ENCODE measurements at regions not wholly inside any gene's neighbourhood (a gene's known extent, or its start where the extent isn't known, plus 50 kb on each side); places are given as distances from the start of the nearest gene placed in this dataset.

GRCh38 chr2:103130857-103131256 is 369.0 kb downstream of the TMEM182 start:
- Histone ChIP-seq H3K4me1 (no peaks in the 10 kb centered on the region), H3K27ac (no peak overlapping the region), H3K9me3 (no peaks in the 10 kb centered on the region), H3K36me3 (no peaks in the 10 kb centered on the region), H3K4me3 (no peak overlapping the region), H3K27me3 (no peaks in the 10 kb centered on the region)
- 80 to 88% methylated on average over 1 of the region's 1 CpG for WGBS, 2 donors (ENCODE audit: low coverage in 1 of 2)
- intact Hi-C loops (cut with DNase I; ENCODE audit: low total_unique reads) (no loop called here), in situ Hi-C loops (cut with MboI; ENCODE audit: low pct_ligation_motif_present in 1 of 4, low pct_unique_long_range_greater_than_20kb in 1 of 4, low sequenced_read_pairs in 3 of 4) (no loop called here)
- TF ChIP-seq POLR2AphosphoS5 (IDR thresholded peaks at IDR 0.05) (no peak), EP300 (IDR thresholded peaks at IDR 0.05; ENCODE audit: low read depth) (no peak), POLR2A (IDR thresholded peaks at IDR 0.05) (no peak)
- DNase-seq = no peak

GRCh38 chr2:103132536-103133217 is 370.8 kb downstream of the TMEM182 start:
- intact Hi-C loops (cut with DNase I; ENCODE audit: low total_unique reads) = no loop called here

GRCh38 chr2:103135679-103136078 is 373.8 kb downstream of the TMEM182 start:
- Histone ChIP-seq H3K36me3 (no peaks in the 10 kb centered on the region), H3K27me3 (no peaks in the 10 kb centered on the region), H3K4me3 (no peak overlapping the region), H3K4me1 (no peaks in the 10 kb centered on the region), H3K27ac (no peak overlapping the region), H3K9me3 (no peaks in the 10 kb centered on the region)
- no peak for DNase-seq
- in situ Hi-C loops (cut with MboI; ENCODE audit: low pct_ligation_motif_present in 1 of 4, low pct_unique_long_range_greater_than_20kb in 1 of 4, low sequenced_read_pairs in 3 of 4) = no loop called here
- WGBS, 2 donors (ENCODE audit: low coverage in 1 of 2) = 52 to 66% methylated on average over 6 of the region's 6 CpGs
- intact Hi-C loops (cut with DNase I; ENCODE audit: low total_unique reads) = loop anchor here (5.0 kb wide), 1 partner anchor 1757 kb away; no protein-coding TSS in a partner anchor
- no peak for TF ChIP-seq POLR2AphosphoS5 (IDR thresholded peaks at IDR 0.05)
- TF ChIP-seq POLR2A (IDR thresholded peaks at IDR 0.05) = no peak
- no peak for TF ChIP-seq EP300 (IDR thresholded peaks at IDR 0.05; ENCODE audit: low read depth)
- no peak for TF ChIP-seq CTCF (IDR thresholded peaks at IDR 0.05)

More at GRCh38 chr2:103132536-103133217, 370.8 kb downstream of the TMEM182 start:
- Histone ChIP-seq H3K27me3 (no peaks in the 10 kb centered on the region), H3K4me1 (no peaks in the 10 kb centered on the region), H3K36me3 (no peaks in the 10 kb centered on the region), H3K9me3 (no peaks in the 10 kb centered on the region), H3K4me3 (no peak overlapping the region), H3K27ac (no peak overlapping the region)
- DNase-seq = no peak
- in situ Hi-C loops (cut with MboI; ENCODE audit: low pct_ligation_motif_present in 1 of 4, low pct_unique_long_range_greater_than_20kb in 1 of 4, low sequenced_read_pairs in 3 of 4) = no loop called here
- WGBS, 2 donors (ENCODE audit: low coverage in 1 of 2) = 54% methylated on average over 2 of the region's 2 CpGs; no CpG with 5 or more reads in 1 of the 2 donors
- no peak for TF ChIP-seq EP300 (IDR thresholded peaks at IDR 0.05; ENCODE audit: low read depth)
- TF ChIP-seq POLR2A (IDR thresholded peaks at IDR 0.05) = no peak
- TF ChIP-seq POLR2AphosphoS5 (IDR thresholded peaks at IDR 0.05) = no peak
- no peak for TF ChIP-seq CTCF (IDR thresholded peaks at IDR 0.05)

- Histone ChIP-seq H3K36me3 (no peaks in the 10 kb centered on the region), H3K4me3 (no peak overlapping the region), H3K9me3 (no peaks in the 10 kb centered on the region), H3K27me3 (no peaks in the 10 kb centered on the region), H3K27ac (no peak overlapping the region), H3K4me1 (no peaks in the 10 kb centered on the region)
- intact Hi-C loops (cut with DNase I; ENCODE audit: low total_unique reads) = loop anchor here (5.0 kb wide), 1 partner anchor 1754 kb away; no protein-coding TSS in a partner anchor
- DNase-seq = no peak
- TF ChIP-seq POLR2A (IDR thresholded peaks at IDR 0.05) (no peak), POLR2AphosphoS5 (IDR thresholded peaks at IDR 0.05) (no peak), EP300 (IDR thresholded peaks at IDR 0.05; ENCODE audit: low read depth) (no peak), CTCF (IDR thresholded peaks at IDR 0.05) (no peak)
- in situ Hi-C loops (cut with MboI; ENCODE audit: low pct_ligation_motif_present in 1 of 4, low pct_unique_long_range_greater_than_20kb in 1 of 4, low sequenced_read_pairs in 3 of 4) = no loop called here
- WGBS, 2 donors (ENCODE audit: low coverage in 1 of 2) = 81 to 83% methylated on average over 4 to 5 of the region's 5 CpGs
Measured at GRCh38 chr2:103138123-103138901, 376.5 kb downstream of the TMEM182 start.
